Panc1 (cell line): ENCODE measurements at regions not wholly inside any gene's neighbourhood (a gene's known extent, or its start where the extent isn't known, plus 50 kb on each side); places are given as distances from the start of the nearest gene placed in this dataset.

Experiments
- ATAC-seq: fragments of 200-7000 bp; cut with Tn5 transposase; 2 replicates; pipeline ENCODE4 v1.9.1; 2020; ENCODE audit warnings: mild to moderate bottlenecking, moderate library complexity
- BruUV-seq: library from RNA; stranded (reverse); fragments of 400-500 nt; replicated peaks from 2 replicates; lab custom pipeline; 2021; lab: Mats Ljungman, UMichigan
- CTCF ChIA-PET: fragments of 300-600 bp; sonication (Branson Sonifier 250); formaldehyde crosslinking; loops from one replicate; lab custom pipeline; 2022; ENCODE audit warnings: antibody characterized with exemption; lab: Charles Lee
- POLR2A ChIA-PET: fragments of 300-600 bp; sonication (Branson Sonifier 250); formaldehyde crosslinking; loops from one replicate; lab custom pipeline; 2022; ENCODE audit warnings: antibody characterized with exemption; lab: Charles Lee
- DNase-seq: peaks from one replicate; pipeline ENCODE4 v3.0.0-alpha.2; 2010; ENCODE audit warnings: low read depth, low spot score
- H3K27ac ChIP-seq: 2 replicates; pipeline ENCODE4 v1.5.1; 2011; ENCODE audit warnings: mild to moderate bottlenecking, low read length, inconsistent platforms
- H3K27me3 ChIP-seq: fragments of 200-500 bp; sonication (Bioruptor generic); 2 replicates; pipeline ENCODE4 v1.6.0; 2014; ENCODE audit warnings: low read length, inconsistent platforms; ENCODE audit not compliant: control insufficient read depth, insufficient read depth
- H3K36me3 ChIP-seq: fragments of 200-500 bp; sonication (Bioruptor generic); 2 replicates; pipeline ENCODE4 v1.5.1; 2014; ENCODE audit warnings: inconsistent platforms, mild to moderate bottlenecking, low read length, moderate library complexity; ENCODE audit not compliant: control insufficient read depth, insufficient read depth
- H3K4me1 ChIP-seq: 2 replicates; pipeline ENCODE4 v1.5.1; 2011; ENCODE audit warnings: inconsistent platforms, mild to moderate bottlenecking, low read length, moderate library complexity; ENCODE audit not compliant: control insufficient read depth, insufficient read depth
- H3K4me3 ChIP-seq, 2 experiments: 2 replicates each; pipeline ENCODE4 v1.5.1; 2011 to 2012; ENCODE audit warnings: low read depth in 2 of 2, low read length in 2 of 2, mild to moderate bottlenecking in 2 of 2, inconsistent platforms in 1 of 2, moderate library complexity in 1 of 2
- H3K9me3 ChIP-seq: fragments of 200-500 bp; sonication (Bioruptor generic); 2 replicates; pipeline ENCODE4 v1.5.1; 2014; ENCODE audit warnings: low read depth, mild to moderate bottlenecking, inconsistent platforms, low read length, moderate library complexity; ENCODE audit not compliant: control insufficient read depth, insufficient read depth
- CTCF ChIP-seq: fragments of 450-650 bp; IDR thresholded peaks from 2 replicates; pipeline ENCODE4 v1.5.1; 2017; ENCODE audit warnings: mild to moderate bottlenecking
- POLR2AphosphoS5 ChIP-seq: IDR thresholded peaks from 2 replicates; pipeline ENCODE4 v1.6.1; 2012; ENCODE audit warnings: mild to moderate bottlenecking, low read depth, low read length, moderate library complexity
- REST ChIP-seq, 2 experiments: IDR thresholded peaks; 2 replicates each; pipeline ENCODE4 v1.6.1; 2011 to 2012; ENCODE audit warnings: low read depth in 2 of 2, control low read depth in 1 of 2, low read length in 1 of 2, mild to moderate bottlenecking in 1 of 2, moderate library complexity in 1 of 2; ENCODE audit not compliant: insufficient read depth in 1 of 2
- SIN3A ChIP-seq: IDR thresholded peaks from 2 replicates; pipeline ENCODE4 v1.6.1; 2012; ENCODE audit warnings: low read depth, mild to moderate bottlenecking, low read length, moderate library complexity, borderline replicate concordance; ENCODE audit not compliant: insufficient read depth
- TCF7L2 ChIP-seq: IDR thresholded peaks from 2 replicates; pipeline ENCODE4 v1.6.1; 2011; ENCODE audit warnings: mild to moderate bottlenecking, low read depth, low read length, inconsistent platforms
- in situ Hi-C: cut with HindIII; loops from 2 replicates; pipeline ENCODE4 v1.10.0; 2016; ENCODE audit warnings: low sequenced_read_pairs, low pct_unique_long_range_greater_than_20kb
- intact Hi-C: fragments of 100-400 bp; cut with micrococcal nuclease; formaldehyde crosslinking; loops from one replicate; pipeline ENCODE4 v1.10.0; 2022; ENCODE audit not compliant: unreplicated experiment

DNA sequence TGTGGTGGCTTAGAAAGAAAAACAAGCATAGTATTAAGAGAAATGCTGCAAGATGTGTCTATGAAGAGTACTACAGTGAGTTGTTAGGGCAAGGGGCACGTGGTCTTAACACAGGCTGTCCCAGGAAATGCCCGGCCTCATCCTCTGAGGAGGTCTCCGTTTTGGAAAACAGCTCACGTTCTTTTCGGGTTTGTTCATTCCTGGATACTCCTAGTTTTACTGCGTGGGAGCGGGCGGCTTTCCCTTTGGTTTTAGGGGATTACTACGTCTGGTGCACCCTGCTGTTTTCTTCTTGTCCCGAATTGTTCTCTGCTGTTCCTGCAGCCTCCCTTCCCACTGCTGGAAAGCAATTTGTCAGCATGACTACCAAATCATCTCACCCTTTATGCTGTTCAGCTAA is 55.5 kb upstream of the RAB6D start:
- H3K36me3 ChIP-seq, result no peaks in the 10 kb centered on the region
- no peak overlapping the region for H3K4me3 ChIP-seq
- DNase-seq (no peak), ATAC-seq (no peak)
- POLR2A ChIA-PET, result no interaction called here
- intact Hi-C loops, result no loop called here
- H3K27ac ChIP-seq, result no peak overlapping the region
- no TSS peak for BruUV-seq
- H3K9me3 ChIP-seq, result no peaks in the 10 kb centered on the region
- CTCF ChIA-PET, result no interaction called here
- peaks cover 24% of the 10 kb centered on the region for H3K27me3 ChIP-seq
- no peak for TF ChIP-seq POLR2AphosphoS5
- no peak for TF ChIP-seq REST (IDR thresholded peaks at IDR 0.05; ENCODE audit: insufficient read depth in 1 of 2, low read depth in 2 of 2, low read length in 1 of 2)
- no peak for TF ChIP-seq TCF7L2
- no peak for TF ChIP-seq CTCF
- TF ChIP-seq SIN3A, result no peak
- in situ Hi-C loops, result no loop called here
- no peaks in the 10 kb centered on the region for H3K4me1 ChIP-seq

DNA sequence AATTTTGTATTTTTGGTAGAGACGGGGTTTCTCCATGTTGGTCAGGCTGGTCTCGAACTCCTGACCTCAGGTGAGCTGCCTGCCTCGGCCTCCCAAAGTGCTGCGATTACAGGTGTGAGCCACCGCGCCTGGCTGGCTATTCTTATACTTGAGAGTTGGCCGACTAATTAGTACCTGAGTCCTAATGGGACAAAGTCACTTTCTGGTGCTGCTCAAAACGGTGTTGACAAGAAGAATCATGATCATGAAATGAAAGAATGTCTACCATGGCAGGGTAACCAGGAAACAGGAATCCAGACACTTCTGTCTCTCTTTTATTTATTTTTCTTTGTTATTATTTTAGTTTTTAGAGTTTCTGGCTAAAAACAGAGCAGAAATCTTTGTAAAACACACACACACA is 54.7 kb upstream of the RAB6D start:
- H3K4me3 ChIP-seq, result no peak overlapping the region
- DNase-seq (no peak), ATAC-seq (no peak)
- no peaks in the 10 kb centered on the region for H3K36me3 ChIP-seq
- CTCF ChIA-PET, result no interaction called here
- intact Hi-C loops, result no loop called here
- no peaks in the 10 kb centered on the region for H3K9me3 ChIP-seq
- BruUV-seq, result no TSS peak
- H3K4me1 ChIP-seq, result no peaks in the 10 kb centered on the region
- POLR2A ChIA-PET, result no interaction called here
- no peak overlapping the region for H3K27ac ChIP-seq
- TF ChIP-seq CTCF, result no peak
- no peak for TF ChIP-seq REST (IDR thresholded peaks at IDR 0.05; ENCODE audit: insufficient read depth in 1 of 2, low read depth in 2 of 2, low read length in 1 of 2)
- no peak for TF ChIP-seq POLR2AphosphoS5
- TF ChIP-seq SIN3A, result no peak
- no peak for TF ChIP-seq TCF7L2
- in situ Hi-C loops, result no loop called here
- H3K27me3 ChIP-seq, result peaks cover 24% of the 10 kb centered on the region
